ENCODE measurements at regions not wholly inside any gene's neighbourhood (a gene's known extent, or its start where the extent isn't known, plus 50 kb on each side); places are given as distances from the start of the nearest gene placed in this dataset.

DNA sequence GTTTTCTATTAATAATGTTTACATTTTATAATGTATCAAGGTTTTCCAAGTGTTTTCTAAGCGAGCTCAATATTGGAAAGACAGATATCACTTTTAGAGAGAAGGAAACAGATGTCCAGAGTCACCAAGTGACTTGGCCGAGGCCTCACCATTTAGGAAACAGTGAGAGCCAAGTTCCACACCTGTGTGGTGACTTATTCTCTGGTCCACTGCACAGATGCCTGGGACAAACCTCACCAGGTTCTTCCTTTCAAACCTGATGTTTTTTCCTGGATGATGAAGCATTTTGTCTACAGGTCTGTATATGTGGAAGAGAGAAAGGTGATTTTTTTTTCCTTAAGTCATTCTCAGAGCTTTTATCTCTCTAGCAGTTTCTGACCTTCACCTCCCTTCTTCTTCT, 280.7 kb downstream of the LPIN1 start:
- no peak for DNase-seq (ENCODE audit: low read depth)

DNA sequence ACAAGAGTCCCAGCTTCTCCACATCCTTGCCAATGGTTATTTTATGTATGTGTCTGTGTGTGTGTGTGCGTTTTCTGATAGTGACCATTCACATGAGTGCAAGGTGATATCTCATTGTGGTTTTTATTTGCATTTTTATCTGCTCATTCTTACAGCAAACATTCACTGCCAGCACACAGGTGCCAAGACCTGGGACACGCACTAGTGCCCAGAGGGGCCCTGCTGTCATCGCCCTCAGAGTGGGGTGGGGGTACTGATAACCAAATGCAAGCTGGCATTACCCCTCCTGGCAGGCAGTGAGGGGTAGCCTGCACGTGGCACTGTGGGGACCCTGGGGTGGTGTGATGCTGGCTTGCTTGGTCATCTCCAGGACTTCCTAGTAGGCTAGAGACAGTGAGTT, 285.4 kb downstream of the LPIN1 start:
- no peak for DNase-seq (ENCODE audit: low read depth)

DNA sequence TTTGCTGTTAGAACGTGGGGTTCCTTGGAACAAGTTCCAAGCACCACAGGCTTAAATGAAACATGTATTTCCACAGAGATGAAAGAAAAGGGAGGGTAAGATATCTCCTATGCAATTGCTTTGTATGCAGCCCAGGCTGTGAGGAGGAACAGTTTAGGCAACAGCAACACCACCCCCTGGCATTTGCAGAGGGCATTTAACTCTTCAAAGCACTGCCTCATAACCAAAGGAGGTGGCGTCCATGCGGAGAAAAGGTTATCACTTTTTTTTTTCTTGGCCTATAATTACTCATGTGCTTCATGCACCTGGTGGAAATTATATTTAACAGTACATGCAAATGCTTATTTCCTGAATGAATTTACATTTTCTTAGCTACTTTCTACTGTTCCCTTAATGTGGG, 286.0 kb downstream of the LPIN1 start:
- no peak for DNase-seq (ENCODE audit: low read depth)

DNA sequence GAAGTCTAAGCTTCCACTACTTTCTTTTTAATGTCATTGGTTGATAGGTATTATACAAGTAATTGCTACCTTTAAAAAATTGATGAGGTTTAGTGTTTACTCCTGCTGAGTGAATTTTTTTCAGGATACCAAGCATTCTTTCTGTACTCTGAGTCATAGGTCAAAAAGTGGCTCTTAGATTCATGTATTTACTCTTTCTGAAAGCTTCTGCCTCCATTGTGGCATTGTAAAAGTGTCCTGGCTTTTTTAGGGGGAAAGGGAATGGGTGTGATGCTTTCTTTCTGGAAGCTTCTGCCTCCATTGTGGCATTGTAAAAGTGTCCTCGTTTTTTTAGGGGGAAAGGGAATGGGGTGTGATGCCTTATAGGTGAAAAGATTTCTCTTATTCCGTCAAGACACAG, 286.5 kb downstream of the LPIN1 start:
- DNase-seq (ENCODE audit: low read depth): no peak

DNA sequence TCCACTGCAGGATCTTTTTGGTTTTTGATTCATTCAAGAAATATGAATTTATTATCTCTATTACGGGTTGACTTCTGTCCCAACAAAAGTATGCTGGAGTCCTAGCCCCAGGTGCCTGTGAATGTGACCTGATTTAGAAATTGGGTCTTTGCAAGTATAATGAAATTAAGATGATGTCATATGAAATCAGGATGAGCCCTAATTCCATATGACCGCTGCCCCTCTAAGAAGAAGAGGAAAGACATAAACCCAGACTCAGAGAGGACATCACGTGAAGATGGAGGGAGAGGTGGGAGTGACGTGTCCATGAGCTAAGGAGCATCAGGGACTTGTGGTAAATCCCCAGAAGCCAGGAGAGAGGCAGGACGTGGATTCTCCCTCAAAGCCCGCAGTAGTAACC, 287.1 kb downstream of the LPIN1 start:
- no peak for DNase-seq (ENCODE audit: low read depth)

DNA sequence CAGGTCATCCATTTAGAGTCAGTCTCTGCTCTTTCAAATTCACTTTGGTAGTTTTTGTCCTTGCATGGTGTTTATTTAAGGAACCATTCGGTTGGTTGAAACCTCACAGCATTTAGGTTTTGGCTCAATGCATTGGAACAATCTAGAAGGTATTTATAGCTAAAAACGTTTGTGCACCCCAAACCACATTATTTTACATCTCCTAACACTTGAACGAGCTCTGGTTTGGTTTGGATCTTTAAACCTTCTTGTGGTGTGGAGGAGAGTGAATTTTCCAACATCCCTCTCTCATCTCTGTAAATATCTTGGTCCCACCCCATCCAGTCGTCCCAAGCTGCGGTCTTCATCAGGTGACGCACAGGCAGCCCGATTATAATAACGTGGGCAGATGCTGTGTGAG, 287.9 kb downstream of the LPIN1 start:
- no peak for DNase-seq (ENCODE audit: low read depth)

DNA sequence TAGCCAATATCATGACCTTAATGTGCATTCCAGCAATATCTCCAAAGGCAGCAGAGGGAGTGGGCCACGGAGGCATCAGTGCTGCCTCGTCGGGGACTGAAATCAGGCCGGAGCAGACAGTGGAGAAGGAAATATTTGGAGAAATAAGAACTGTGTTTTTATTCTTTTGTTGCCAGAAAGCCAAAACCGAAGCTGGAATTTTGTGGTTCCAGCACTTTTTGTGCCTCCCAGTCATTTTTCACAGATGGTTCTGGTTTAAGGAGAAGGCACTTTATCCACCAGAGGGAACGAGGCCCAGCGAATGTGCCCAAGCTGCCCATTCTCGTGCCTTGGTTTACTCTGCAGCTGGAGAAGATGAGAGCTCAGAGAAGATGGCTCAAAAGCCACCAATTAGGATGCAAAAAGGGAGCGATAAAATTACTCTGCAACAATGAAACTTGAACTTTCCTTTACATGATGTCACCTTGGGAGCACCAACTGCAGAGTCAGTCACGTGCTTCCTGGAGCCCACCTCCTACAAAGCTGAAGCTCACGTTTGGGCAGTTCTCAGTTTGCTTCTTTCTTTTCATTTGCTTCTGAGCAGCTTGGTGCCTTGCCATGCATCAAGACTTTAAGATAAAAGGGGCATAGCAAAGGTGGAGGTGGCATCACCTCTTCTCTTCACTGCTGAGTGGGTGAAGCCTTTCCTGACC, 288.7 kb downstream of the LPIN1 start:
- DNase-seq (ENCODE audit: low read depth): no peak

DNA sequence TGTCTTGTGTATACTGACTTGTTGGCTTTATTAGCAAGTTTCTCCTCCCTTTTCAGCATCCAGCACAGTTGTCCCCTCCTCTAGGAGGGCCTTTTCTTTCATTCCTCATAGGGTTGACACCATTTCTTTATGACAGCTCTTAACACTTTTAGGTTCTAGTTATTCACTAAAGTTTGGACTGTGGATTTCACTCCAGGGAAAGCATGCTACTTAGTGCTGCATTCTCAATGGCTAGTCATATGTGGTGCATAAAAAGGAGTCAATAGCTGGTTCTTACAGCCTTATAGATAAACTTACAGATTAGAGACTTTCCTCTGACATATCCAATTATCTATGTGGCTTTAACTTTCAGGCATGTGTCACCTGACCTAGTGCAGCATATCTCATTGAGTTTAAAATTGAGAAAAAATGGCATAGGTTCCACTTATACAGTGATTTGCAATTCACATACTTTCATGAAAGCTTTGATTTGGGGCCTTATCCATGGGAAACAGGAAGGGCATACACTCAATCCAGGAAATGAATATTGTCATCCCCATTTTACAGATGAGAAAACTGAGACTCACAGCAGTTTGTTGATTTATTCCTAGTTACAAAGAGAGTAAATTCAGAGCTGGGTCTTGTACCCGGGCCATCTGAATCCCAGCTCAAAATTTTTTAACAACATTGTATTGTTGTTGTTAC, 289.7 kb downstream of the LPIN1 start:
- DNase-seq (ENCODE audit: low read depth): no peak

DNA sequence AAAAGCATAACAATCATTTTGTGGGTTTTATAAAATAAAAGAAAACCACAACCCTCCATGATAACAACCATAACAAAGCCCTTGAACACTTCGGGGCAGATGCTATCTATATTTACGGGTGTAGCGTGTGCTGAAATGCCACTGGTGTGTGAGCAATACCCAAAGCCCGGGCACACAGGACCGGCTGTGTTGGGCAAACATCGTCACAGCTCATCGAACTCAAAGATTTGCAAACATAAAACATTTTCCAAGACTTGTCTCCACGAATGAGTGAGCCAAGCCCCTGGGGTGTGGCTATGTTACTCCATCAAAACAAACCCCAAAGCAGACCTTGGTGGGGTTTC, 290.2 kb downstream of the LPIN1 start:
- DNase-seq (ENCODE audit: low read depth): no peak

DNA sequence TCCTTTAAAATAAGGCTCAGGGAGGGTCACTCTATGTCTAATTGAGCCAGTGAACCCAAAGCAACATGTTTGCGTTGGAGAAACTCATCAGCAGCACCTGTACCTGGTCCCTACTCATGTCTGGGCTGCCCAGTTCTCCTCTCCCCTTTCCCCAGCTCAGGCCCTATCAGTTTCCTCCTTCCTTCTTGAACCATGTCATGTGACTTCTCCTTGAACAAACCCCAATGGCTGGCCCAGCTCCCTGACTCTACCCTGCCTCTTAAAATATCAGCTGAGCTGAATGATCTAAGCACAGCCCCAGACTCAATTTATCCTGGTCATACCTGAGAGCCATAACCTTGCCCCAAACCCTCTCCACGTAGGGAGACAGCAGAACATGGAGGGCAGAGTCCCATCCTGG, 290.9 kb downstream of the LPIN1 start:
- no peak for DNase-seq (ENCODE audit: low read depth)

DNA sequence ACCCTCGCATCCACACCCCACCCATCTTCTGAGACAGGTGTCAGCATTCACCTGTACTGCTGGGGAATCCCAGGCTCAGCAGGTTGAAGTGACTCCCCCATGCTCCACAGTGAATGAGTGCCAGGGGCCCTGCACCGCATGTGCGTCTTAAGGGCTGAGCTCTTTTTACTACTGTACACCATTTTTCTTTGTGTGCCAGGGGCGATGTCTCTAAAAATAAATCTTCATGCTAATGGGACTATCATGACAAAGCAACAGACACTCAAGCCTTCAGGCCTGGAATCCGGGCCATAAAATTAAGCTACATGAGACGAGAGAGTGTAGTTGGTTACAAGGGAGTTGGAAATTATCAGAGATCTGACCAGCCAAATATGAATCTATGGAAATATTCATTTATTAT, 294.8 kb downstream of the LPIN1 start:
- DNase-seq (ENCODE audit: low read depth): no peak

DNA sequence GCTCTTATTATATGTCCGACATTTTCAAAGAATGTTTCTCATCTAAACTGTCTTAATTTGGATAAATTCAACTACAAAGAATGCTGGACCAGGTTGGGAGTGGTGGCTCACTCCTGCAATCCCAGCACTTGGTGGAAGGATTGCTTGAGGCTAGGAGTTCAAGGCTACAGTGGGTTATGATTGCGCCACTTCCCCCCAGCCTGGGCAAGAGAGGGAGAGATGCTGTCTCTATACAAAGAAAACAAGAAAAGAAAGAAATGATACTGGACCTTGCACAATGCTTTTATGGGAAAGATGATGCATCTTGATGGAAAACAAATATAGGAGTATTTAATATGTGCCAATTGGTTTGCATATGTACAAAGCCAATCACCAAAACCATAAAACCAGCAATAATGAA, 296.7 kb downstream of the LPIN1 start:
- no peak for DNase-seq (ENCODE audit: low read depth)

DNA sequence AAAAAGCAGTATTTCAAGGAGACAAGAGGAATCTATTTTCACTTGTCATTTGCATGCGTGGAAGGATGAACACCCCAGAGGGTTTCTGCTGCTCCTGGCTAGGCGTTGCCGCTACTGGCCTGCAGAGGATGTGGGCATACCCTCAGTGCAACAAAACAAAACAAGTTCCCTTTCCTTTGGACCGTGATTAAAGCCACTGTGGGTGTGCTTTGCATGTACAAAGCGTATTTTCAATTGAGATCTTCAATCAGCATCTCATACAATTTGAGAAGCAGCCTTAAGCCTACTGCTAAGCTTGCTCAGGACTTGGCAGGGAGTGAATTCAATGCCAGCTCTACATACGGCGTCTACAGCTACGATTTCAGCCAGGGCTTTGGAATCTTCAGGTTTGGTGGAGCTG, 298.4 kb downstream of the LPIN1 start:
- no peak for DNase-seq (ENCODE audit: low read depth)

DNA sequence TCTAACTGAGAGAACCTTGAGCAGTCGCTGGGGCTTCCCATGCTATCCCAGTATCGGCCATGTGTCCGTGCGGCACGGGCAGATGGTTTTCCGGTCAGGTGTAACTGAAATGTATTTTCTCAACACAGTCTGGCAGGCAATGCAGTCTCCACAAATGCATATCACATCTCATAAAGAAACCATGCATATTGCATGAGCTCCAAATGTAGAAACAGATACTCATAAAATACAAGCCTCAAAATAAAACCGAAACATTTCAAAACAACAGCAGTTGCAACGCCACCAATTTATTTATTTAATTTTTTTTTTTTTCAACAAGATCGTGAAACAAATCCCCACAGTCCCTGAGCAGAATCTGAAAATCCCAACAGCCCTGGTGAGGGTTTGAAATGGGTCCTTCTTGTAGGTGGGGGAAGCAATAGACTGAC, 299.4 kb downstream of the LPIN1 start:
- no peak for DNase-seq (ENCODE audit: low read depth)

DNA sequence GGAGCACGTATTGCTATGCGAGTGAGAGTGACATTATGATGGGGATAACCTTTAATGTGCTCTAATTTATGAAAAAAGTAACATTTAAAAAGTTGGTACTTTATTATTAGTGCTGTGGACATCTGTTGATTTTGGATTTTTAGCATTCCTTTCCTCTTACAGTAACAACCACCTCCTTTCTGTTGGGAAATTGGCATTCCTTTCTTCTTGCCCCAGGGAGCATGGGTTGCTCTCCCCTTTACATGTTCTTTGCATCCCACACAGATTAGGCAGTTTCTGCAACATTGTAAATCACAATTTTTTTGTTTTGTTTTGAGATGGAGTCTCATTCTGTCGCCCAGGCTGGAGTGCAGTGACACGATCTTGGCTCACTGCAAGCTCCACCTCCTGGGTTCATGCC, 300.2 kb downstream of the LPIN1 start:
- DNase-seq (ENCODE audit: low read depth): peak; percentile 85

DNA sequence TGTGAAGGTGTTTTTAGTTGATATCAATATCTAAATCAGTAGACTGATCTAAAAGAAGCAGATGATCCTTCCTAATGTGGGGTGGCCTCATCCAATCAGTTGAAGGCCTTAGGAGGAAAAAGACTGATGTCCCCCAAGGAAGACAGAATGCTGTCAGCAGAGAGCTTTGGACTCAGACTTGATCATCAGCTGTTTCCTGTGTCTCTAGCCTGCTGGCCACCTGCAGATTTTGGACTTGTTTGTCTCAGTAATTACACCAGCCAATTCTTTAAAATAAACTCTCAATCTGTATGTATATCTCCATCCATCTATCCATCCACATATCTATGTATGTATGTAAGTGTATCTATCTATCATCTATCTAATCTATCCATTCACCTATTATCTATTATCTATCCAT, 301.3 kb downstream of the LPIN1 start:
- no peak for DNase-seq (ENCODE audit: low read depth)

DNA sequence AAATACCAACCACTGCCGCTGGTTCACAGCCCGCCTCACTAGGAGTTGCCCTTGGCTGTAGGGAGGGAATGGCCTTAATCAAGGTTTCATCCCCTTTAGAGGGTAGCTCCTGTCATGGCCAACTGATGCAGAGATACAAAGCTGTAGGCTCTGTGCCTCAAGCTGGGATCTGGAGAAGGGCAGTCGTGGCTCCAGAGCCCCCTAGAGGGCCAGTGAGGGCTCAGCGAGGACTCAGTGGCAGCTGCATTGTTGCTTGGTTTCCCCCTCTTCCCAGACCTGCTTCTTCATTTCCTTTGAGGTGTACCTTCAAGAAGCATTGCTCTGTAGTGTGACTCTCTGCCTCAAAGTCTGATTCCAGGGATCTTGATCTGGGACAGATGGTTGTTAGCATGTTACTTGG, 302.1 kb downstream of the LPIN1 start:
- no peak for DNase-seq (ENCODE audit: low read depth)

DNA sequence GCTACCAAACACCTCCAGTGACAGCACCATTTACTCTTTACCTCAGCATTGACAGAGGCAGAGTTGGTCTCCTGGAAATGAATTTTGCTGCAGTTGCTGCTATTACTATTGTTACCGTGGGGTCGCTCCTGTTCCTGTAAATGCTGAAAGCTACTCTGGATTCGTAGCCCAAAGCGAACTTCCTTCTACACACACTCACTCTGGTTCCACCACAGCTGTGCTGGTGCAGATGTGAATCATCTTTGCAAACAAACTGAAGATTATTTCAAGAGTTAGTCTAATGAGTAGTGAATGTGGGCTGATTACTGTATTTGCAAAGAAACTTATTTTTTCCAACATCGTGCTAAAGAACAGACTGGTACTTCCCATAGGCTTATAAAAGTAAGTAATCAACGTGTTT, 304.0 kb downstream of the LPIN1 start:
- DNase-seq (ENCODE audit: low read depth): no peak

DNA sequence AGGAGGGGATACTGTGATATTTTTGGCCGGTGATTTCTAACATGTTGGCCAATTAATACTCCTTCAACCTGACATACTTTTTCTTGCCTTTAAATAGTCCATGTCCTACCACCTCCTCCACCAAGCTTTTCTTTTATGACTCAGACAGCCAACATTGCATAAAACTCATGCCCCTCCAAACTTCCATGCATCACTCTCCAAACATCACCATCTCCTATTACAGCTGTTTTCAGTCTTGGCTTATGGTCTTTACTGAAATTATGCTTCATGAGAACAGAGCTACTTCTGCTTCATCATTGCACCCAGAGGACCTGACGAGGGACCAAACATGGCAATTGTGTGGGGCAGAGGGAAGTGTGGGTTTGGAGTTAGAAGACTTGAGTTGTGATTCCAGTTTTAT, 305.4 kb downstream of the LPIN1 start:
- DNase-seq (ENCODE audit: low read depth): peak; percentile 49

DNA sequence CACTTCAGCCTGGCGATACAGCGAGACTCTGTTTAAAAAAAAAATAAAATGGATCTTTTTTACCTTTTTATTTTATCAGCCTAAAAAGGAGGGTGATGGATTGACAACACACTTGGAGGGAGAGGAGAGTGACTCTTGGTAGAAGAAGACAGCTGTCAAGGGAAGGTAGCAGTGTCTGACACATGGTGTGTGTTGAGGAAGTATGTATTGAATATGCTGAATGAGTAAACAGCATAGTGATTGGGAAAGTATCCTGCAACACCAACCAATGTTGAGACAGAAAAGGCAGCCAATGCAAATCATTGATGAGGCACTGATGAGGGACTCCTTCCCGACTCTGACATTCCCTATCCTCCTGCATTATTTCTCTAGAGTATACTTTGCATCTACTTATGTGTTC, 306.4 kb downstream of the LPIN1 start:
- DNase-seq (ENCODE audit: low read depth): no peak

DNA sequence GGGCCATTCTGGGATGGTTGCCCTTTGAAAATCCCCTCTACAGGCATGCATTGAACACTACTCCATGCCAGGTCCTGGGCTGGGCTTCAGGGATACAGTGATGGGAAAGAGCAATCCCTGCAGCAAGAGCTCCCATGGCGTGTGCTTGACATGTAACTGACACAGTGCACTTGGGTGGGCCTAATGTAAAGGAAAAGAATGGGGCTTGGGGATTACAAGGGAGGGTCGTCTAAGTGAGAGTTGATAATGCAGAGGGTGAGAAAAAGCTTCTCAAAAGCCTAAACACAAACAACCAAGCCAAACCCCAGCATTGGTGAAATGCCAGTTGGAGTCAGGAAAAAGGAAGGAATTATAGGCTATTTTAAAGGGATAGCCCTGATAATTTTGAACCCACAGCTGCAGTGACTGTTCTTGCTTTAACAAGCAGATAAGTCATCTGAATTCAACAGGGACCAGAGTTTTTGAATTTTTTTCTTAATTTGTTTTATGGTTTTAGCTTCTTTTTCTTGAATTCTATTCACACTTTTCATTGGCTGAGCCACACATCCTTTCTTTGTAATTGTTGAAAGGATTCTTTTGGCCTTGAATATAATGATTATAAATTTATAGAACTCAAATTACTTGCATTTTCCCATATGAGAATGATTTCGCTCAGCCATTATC, 308.7 kb downstream of the LPIN1 start:
- DNase-seq (ENCODE audit: low read depth): no peak

DNA sequence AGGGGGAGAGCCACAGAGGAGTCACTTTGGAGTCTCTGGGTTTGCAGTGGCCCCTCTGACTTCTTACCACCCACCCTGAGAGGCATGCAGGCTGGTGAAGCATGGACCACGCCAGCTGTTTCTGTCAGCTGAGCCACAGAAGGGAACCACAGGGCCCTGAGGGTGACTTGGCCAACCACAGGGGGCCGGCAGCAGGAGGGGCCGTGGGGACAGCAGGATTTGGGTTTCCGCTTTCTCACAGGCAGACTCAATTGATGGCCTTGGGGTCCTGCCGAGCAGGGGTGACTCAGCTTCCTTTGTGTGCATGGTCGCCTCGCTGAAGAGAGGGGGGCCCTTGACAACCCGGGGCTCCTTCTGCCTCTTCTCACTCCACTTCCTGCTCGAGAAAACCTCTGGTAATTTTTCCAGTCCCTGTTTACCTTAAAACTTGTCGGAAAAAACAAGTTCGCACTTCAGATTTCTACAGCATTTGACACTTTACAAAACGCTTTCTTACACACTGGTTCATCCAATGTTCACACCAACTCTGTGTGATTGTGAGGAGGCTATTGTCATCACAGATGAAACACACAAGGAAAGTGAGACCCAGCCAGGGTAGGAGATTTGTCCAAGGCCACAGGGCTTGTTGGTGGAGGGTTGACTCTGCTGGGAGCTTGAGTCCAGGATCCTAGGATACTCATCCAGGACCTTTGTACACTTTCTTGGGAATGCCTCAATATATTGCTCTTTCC, 311.2 kb downstream of the LPIN1 start:
- no peak for DNase-seq (ENCODE audit: low read depth)

Data from HS-27A (cell line).